GDM1 (cell line): ENCODE measurements at regions not wholly inside any gene's neighbourhood (a gene's known extent, or its start where the extent isn't known, plus 50 kb on each side); places are given as distances from the start of the nearest gene placed in this dataset.
"Not testable (repeated sequence)": the region's sequence is repeated elsewhere in the genome, so short reads cannot be mapped to it uniquely, and the experiment has no call there.

Source experiments
- DNase-seq: peaks from one replicate; lab custom pipeline; 2025; lab: John Stamatoyannopoulos, UW

- no peak for DNase-seq
Observed at GRCh38 chr17:77555121-77555591, 403.3 kb upstream of the TNRC6C start.

GRCh38 chr17:77555741-77556291 is 402.7 kb upstream of the TNRC6C start:
- DNase-seq = no peak

GRCh38 chr17:77556383-77557061 is 402.0 kb upstream of the TNRC6C start:
- DNase-seq = no peak

GRCh38 chr17:77558846-77559626 is 399.5 kb upstream of the TNRC6C start:
- no peak for DNase-seq

- no peak for DNase-seq
Observed at GRCh38 chr17:77560381-77560780, 398.1 kb upstream of the TNRC6C start.

- no peak for DNase-seq
Observed at GRCh38 chr17:77560841-77561240, 397.7 kb upstream of the TNRC6C start.

- DNase-seq = not testable (repeated sequence)
Observed at GRCh38 chr17:77562361-77562760, 396.1 kb upstream of the TNRC6C start.

- DNase-seq = no peak
Observed at GRCh38 chr17:77563439-77564102, 394.9 kb upstream of the TNRC6C start.

- DNase-seq = no peak
Observed at GRCh38 chr17:77564278-77564920, 394.1 kb upstream of the TNRC6C start.

GRCh38 chr17:77565166-77565565 is 393.3 kb upstream of the TNRC6C start:
- DNase-seq = no peak

- DNase-seq = no peak
Observed at GRCh38 chr17:77566151-77566550, 392.4 kb upstream of the TNRC6C start.

GRCh38 chr17:77566566-77567138 is 391.9 kb upstream of the TNRC6C start:
- DNase-seq = no peak

- no peak for DNase-seq
Observed at GRCh38 chr17:77568540-77568939, 390.0 kb upstream of the TNRC6C start.

GRCh38 chr17:77569846-77570564 is 388.5 kb upstream of the TNRC6C start:
- DNase-seq = no peak

- no peak for DNase-seq
Observed at GRCh38 chr17:77570565-77570898, 388.0 kb upstream of the TNRC6C start.

- peak; percentile 86 for DNase-seq
Observed at GRCh38 chr17:77571155-77571981, 387.1 kb upstream of the TNRC6C start.

- DNase-seq = no peak
Observed at GRCh38 chr17:77572065-77572601, 386.4 kb upstream of the TNRC6C start.

GRCh38 chr17:77572851-77573250 is 385.7 kb upstream of the TNRC6C start:
- no peak for DNase-seq

GRCh38 chr17:77577491-77577890 is 381.0 kb upstream of the TNRC6C start:
- DNase-seq = no peak

- DNase-seq = no peak
Observed at GRCh38 chr17:77579131-77579530, 379.4 kb upstream of the TNRC6C start.
